ENCODE measurements at regions not wholly inside any gene's neighbourhood (a gene's known extent, or its start where the extent isn't known, plus 50 kb on each side); places are given as distances from the start of the nearest gene placed in this dataset.

GRCh38 chr5:167790045-167790444 is 501.4 kb upstream of the WWC1 start:
- TF ChIP-seq CTCF (IDR thresholded peaks at IDR 0.05 in 4 of 5, conservative IDR thresholded peaks at IDR 0.05 in 1 of 5) (no peak), POLR2A (IDR thresholded peaks at IDR 0.05) (no peak)

All from gastrocnemius medialis (tissue), 4 donors.